Stimulated activated CD4-positive, alpha-beta T cell treated with anti-CD3 and anti-CD28 coated beads, Interleukin-15, amount 100 ng/mL, for 1 hour (primary cell): ENCODE measurements at regions not wholly inside any gene's neighbourhood (a gene's known extent, or its start where the extent isn't known, plus 50 kb on each side); places are given as distances from the start of the nearest gene placed in this dataset.

ENCODE experiments used
- DNase-seq, 2 donors: peaks; one replicate each; pipeline ENCODE4 v3.0.0-alpha.2; 2020; ENCODE audit warnings: low read depth in 1 of 2, low spot score in 1 of 2

- no peak for DNase-seq
Observed at GRCh38 chr7:68676813-68677535, 921.3 kb upstream of the AUTS2 start.

DNA sequence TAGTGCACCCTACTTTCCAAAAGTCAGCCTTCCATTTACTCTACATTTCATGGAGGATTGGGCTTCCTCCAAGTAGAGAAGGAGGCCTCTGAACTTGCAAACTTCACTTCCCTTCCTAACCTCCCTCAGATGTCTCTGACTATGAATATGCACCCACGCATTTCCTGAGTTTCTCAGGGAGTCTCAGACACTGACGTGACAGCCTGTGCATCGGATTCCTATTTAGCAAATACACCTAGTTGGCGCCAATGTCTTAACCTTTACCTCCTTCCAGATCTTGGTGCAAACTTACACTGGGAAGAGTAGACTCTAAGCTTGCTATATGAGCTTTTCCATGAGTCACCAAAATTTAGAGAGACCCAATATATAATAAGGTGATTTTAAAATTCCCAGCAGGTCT, 920.1 kb upstream of the AUTS2 start:
- DNase-seq, result no peak

- DNase-seq, result no peak
Observed at GRCh38 chr7:68679459-68680234, 918.6 kb upstream of the AUTS2 start.

DNA sequence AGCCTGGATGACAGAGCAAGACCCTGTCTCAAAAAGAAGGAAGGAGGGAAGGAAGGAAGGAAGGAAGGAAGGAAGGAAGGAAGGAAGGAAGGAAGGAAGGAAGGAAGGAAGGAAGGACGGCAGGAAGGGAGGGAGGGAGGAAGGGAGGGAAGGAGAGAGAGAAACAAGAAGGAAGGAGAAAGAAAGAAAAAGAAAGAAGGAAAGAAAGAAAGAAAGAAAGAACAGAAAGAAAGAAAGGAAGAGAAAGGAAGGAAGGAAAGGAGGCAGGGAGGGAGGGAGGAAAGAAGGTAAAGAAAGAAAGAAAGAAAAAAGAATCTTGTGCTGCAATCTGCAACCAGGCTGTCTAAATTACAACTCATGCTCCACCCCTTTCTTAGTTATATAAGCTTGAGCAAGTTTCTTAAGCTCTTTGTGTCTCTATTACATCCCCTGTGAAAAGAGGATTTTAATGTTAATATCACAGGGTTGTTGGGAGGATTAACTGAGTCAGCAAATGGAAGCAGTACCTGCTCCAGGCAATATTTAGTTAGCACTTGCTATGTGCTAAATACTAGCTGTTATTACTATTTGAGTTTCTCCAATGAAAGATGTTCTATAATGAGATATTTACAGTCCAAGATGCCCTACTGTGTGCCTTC, 917.9 kb upstream of the AUTS2 start:
- DNase-seq, result no peak

DNA sequence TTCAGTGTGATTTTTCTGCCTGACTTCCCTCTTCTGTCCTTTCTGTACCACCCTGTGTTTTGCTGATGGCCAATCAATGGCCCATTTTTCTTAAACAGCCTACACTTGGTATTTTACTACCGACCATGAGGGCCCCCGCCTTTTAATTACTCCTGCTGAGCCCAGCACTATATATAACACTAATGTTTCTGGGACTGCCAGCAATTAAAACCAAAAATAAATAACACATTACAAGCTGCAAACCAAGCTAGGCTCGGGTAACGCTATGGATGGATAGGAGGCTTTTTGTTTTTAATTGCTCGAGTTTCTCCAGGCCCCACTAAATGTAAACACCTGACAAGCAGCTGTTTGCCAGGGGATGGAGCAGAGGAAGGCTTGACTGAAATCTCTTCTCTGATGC, 915.4 kb upstream of the AUTS2 start:
- DNase-seq, result no peak

- no peak for DNase-seq
Observed at GRCh38 chr7:68684246-68684839, 913.9 kb upstream of the AUTS2 start.

GRCh38 chr7:68684996-68685395, 913.3 kb upstream of the AUTS2 start:
- no peak for DNase-seq

- DNase-seq, result no peak
Observed at GRCh38 chr7:68688416-68689086, 909.7 kb upstream of the AUTS2 start.

DNA sequence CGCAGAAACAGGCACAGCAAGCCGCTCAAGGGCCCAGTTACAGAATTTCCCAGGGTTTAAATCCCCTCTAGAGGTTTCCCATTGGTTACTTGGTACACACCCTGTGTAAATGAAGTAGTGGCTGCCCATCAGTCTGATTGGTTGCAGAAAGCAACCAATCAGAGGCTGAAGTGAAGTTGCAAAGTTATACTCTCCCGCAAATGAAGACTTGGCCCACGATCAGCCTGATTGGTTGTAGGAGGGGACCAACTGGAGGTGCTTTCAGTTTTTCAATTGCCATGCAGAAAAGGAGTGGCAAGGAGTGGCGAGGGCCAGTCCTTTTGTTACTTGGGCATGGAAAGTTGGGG, 909.2 kb upstream of the AUTS2 start:
- DNase-seq, result no peak

DNA sequence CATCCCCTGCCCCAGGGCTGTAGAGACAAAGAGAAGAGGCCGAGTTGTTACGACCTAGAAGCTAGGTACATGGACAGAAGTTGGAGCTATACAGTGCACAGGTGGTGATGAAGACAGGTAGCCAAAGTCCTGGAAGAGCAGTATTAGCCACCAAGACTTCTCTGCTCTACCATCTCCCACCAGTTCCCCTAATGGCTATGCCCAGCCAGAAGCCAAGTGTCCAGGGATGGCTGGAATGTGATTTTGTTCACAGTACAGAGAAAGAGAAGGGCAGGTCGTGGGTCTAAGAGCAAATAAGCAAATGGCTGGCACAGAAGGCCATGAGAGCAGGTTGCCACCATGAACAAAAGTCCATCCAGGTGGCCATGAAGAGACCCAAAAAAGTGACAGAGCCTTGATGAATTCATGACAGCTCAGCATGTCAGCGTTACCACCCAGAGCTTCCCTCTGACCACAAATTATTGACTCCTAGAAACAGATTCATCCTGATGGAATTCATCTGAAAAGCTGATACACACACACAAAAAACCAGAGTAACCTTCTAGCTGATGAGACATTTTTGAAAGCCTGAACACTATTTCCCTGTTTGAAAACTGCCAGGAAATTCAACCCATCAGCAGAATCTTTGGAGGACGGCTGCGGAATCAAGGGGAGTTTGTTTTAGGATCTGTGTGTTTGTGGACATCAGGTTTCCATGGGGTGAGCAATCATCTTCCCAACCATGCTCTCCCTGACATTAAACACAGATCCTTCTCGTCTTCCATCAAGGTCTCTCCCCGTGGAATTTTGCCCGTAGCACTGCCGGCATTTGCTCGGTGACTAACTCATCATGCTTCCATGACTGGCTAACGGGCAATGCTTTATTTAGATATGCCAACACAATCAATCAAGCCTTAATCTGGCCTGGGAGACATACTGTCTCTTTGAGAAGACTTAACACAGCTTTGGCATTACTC, 906.7 kb upstream of the AUTS2 start:
- no peak for DNase-seq

GRCh38 chr7:68692511-68692910, 905.8 kb upstream of the AUTS2 start:
- no peak for DNase-seq

- no peak for DNase-seq
Observed at GRCh38 chr7:68694656-68695055, 903.6 kb upstream of the AUTS2 start.

- DNase-seq, result no peak
Observed at GRCh38 chr7:68697796-68698280, 900.4 kb upstream of the AUTS2 start.

GRCh38 chr7:68699090-68699711, 899.1 kb upstream of the AUTS2 start:
- no peak for DNase-seq

DNA sequence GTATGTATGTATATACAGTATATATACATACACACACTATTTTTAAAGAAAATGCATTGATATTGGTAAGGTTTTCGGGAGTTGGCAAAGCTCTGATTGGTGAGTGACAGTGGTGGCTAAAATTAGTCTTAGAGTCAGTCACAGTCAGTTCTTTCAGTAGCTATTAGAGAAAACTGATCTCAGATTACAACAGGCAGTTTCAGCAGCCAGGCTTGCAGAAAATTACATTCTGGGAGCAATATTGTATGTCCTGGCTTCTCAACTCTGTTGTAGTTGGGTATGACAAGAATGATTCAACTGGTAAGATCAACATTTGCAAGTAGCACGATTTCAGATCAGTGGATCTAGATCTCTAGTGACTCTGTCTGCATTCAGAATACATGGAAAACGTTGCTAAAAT, 897.9 kb upstream of the AUTS2 start:
- no peak for DNase-seq

DNA sequence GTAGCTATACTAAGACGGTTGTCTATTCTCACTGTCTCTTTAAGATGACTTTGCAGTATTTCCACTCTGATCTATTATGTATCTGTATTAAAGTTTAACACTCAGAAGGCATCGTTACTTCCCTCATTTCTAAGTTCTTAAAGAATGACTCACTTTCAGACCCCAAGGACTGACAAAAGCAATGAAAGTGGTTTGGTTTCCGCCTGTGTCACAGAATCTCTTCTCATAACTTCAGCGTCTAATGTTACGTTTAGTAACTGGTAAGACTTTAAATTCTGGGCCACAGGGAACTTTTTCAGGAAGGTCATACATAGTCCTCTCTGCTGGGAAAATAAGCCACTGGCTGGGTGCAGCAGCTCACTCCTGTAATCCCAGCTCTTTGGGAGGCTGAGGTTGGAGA, 892.0 kb upstream of the AUTS2 start:
- DNase-seq, result no peak

- no peak for DNase-seq
Observed at GRCh38 chr7:68707159-68707558, 891.1 kb upstream of the AUTS2 start.

GRCh38 chr7:68707958-68708357, 890.3 kb upstream of the AUTS2 start:
- DNase-seq, result no peak

GRCh38 chr7:68712956-68713495, 885.2 kb upstream of the AUTS2 start:
- DNase-seq, result no peak
